ENCODE measurements at regions not wholly inside any gene's neighbourhood (a gene's known extent, or its start where the extent isn't known, plus 50 kb on each side); places are given as distances from the start of the nearest gene placed in this dataset.
"Not testable (repeated sequence)": the region's sequence is repeated elsewhere in the genome, so short reads cannot be mapped to it uniquely, and the experiment has no call there.

GRCh38 chr4:8945506-8945905 is 73.9 kb upstream of the HMX1 start:
- H3K4me1 ChIP-seq (ENCODE audit: control insufficient read depth in 1 of 2, insufficient read depth in 2 of 2, low read length in 2 of 2); BruUV-seq (replicated peaks); H3K79me2 ChIP-seq (ENCODE audit: insufficient read depth, low read length); H3K4me3 ChIP-seq (replicated peaks in 1 of 2; ENCODE audit: low read depth in 1 of 2, low read length in 2 of 2); RAD21 ChIA-PET (ENCODE audit: low non-redundant PET in 1 of 2, low total read pairs in 2 of 2, uncharacterized antibody in 2 of 2, unreplicated experiment in 2 of 2); H2AFZ ChIP-seq (ENCODE audit: low read depth, low read length, poor library complexity, severe bottlenecking); H3K9me3 ChIP-seq (ENCODE audit: control insufficient read depth in 1 of 2, insufficient read depth in 1 of 2, low read depth in 1 of 2, low read length in 2 of 2); intact Hi-C loops (cut with micrococcal nuclease); H3K36me3 ChIP-seq (ENCODE audit: control insufficient read depth in 1 of 2, insufficient read depth in 2 of 2, low read length in 2 of 2); H3K4me2 ChIP-seq (ENCODE audit: low read length); ATAC-seq; H4K20me1 ChIP-seq (ENCODE audit: insufficient read depth); H3K9me2 ChIP-seq (ENCODE audit: insufficient read depth); H3K9ac ChIP-seq (ENCODE audit: low read length); POLR2A ChIA-PET; DNase-seq (ENCODE audit: low read depth, low spot score); H3K27ac ChIP-seq (ENCODE audit: low read depth, low read length); H3K27me3 ChIP-seq (ENCODE audit: insufficient read depth, low read length); CTCF ChIA-PET: not testable (repeated sequence)
- TF ChIP-seq CTCF (IDR thresholded peaks at IDR 0.05 in 2 of 3, conservative IDR thresholded peaks at IDR 0.05 in 1 of 3; ENCODE audit: borderline replicate concordance in 1 of 3, insufficient read depth in 1 of 3, low read depth in 2 of 3, low read length in 2 of 3) = 0 out of 6 replicates have a peak, but pooled peaks of 1 of the 3 experiments have one; percentile 11

- H4K20me1 ChIP-seq (ENCODE audit: insufficient read depth); H3K27ac ChIP-seq (ENCODE audit: low read depth, low read length); BruUV-seq (replicated peaks); ATAC-seq; H3K36me3 ChIP-seq (ENCODE audit: control insufficient read depth in 1 of 2, insufficient read depth in 2 of 2, low read length in 2 of 2); H3K9ac ChIP-seq (ENCODE audit: low read length); DNase-seq (ENCODE audit: low read depth, low spot score); H3K4me2 ChIP-seq (ENCODE audit: low read length); RAD21 ChIA-PET (ENCODE audit: low non-redundant PET in 1 of 2, low total read pairs in 2 of 2, uncharacterized antibody in 2 of 2, unreplicated experiment in 2 of 2); CTCF ChIA-PET; H3K9me2 ChIP-seq (ENCODE audit: insufficient read depth); H3K79me2 ChIP-seq (ENCODE audit: insufficient read depth, low read length); H3K27me3 ChIP-seq (ENCODE audit: insufficient read depth, low read length); H3K4me1 ChIP-seq (ENCODE audit: control insufficient read depth in 1 of 2, insufficient read depth in 2 of 2, low read length in 2 of 2); H3K9me3 ChIP-seq (ENCODE audit: control insufficient read depth in 1 of 2, insufficient read depth in 1 of 2, low read depth in 1 of 2, low read length in 2 of 2); POLR2A ChIA-PET; H2AFZ ChIP-seq (ENCODE audit: low read depth, low read length, poor library complexity, severe bottlenecking); H3K4me3 ChIP-seq (replicated peaks in 1 of 2; ENCODE audit: low read depth in 1 of 2, low read length in 2 of 2): not testable (repeated sequence)
- intact Hi-C loops (cut with micrococcal nuclease) = loop anchor here (5.0 kb wide), 1 partner anchor 179 kb away; no protein-coding TSS in a partner anchor
Measured at GRCh38 chr4:8943367-8943766, 71.7 kb upstream of the HMX1 start.

GRCh38 chr4:8942088-8942487 is 70.4 kb upstream of the HMX1 start:
- H3K27ac ChIP-seq (ENCODE audit: low read depth, low read length); RAD21 ChIA-PET (ENCODE audit: low non-redundant PET in 1 of 2, low total read pairs in 2 of 2, uncharacterized antibody in 2 of 2, unreplicated experiment in 2 of 2); ATAC-seq; H3K9me3 ChIP-seq (ENCODE audit: control insufficient read depth in 1 of 2, insufficient read depth in 1 of 2, low read depth in 1 of 2, low read length in 2 of 2); DNase-seq (ENCODE audit: low read depth, low spot score); H3K4me2 ChIP-seq (ENCODE audit: low read length); H3K27me3 ChIP-seq (ENCODE audit: insufficient read depth, low read length); H2AFZ ChIP-seq (ENCODE audit: low read depth, low read length, poor library complexity, severe bottlenecking); H3K4me1 ChIP-seq (ENCODE audit: control insufficient read depth in 1 of 2, insufficient read depth in 2 of 2, low read length in 2 of 2); H4K20me1 ChIP-seq (ENCODE audit: insufficient read depth); H3K9ac ChIP-seq (ENCODE audit: low read length); H3K79me2 ChIP-seq (ENCODE audit: insufficient read depth, low read length); H3K9me2 ChIP-seq (ENCODE audit: insufficient read depth); H3K4me3 ChIP-seq (replicated peaks in 1 of 2; ENCODE audit: low read depth in 1 of 2, low read length in 2 of 2); BruUV-seq (replicated peaks); H3K36me3 ChIP-seq (ENCODE audit: control insufficient read depth in 1 of 2, insufficient read depth in 2 of 2, low read length in 2 of 2); POLR2A ChIA-PET; CTCF ChIA-PET: not testable (repeated sequence)
- intact Hi-C loops (cut with micrococcal nuclease) = loop anchor here (5.0 kb wide), 1 partner anchor 180 kb away; no protein-coding TSS in a partner anchor

- H3K9me3 ChIP-seq (ENCODE audit: control insufficient read depth in 1 of 2, insufficient read depth in 1 of 2, low read depth in 1 of 2, low read length in 2 of 2); H3K4me1 ChIP-seq (ENCODE audit: control insufficient read depth in 1 of 2, insufficient read depth in 2 of 2, low read length in 2 of 2); RAD21 ChIA-PET (ENCODE audit: low non-redundant PET in 1 of 2, low total read pairs in 2 of 2, uncharacterized antibody in 2 of 2, unreplicated experiment in 2 of 2); DNase-seq (ENCODE audit: low read depth, low spot score); POLR2A ChIA-PET; BruUV-seq (replicated peaks); H3K27ac ChIP-seq (ENCODE audit: low read depth, low read length); H3K36me3 ChIP-seq (ENCODE audit: control insufficient read depth in 1 of 2, insufficient read depth in 2 of 2, low read length in 2 of 2); H3K27me3 ChIP-seq (ENCODE audit: insufficient read depth, low read length); H3K79me2 ChIP-seq (ENCODE audit: insufficient read depth, low read length); H4K20me1 ChIP-seq (ENCODE audit: insufficient read depth); H3K4me3 ChIP-seq (replicated peaks in 1 of 2; ENCODE audit: low read depth in 1 of 2, low read length in 2 of 2); H3K9ac ChIP-seq (ENCODE audit: low read length); H3K9me2 ChIP-seq (ENCODE audit: insufficient read depth): not testable (repeated sequence)
- H2AFZ ChIP-seq (ENCODE audit: low read depth, low read length, poor library complexity, severe bottlenecking) = peak overlapping the region; percentile 80
- CTCF ChIA-PET = interaction anchor here (0.7 kb wide), 1 partner anchor 12 kb away, joined by 3 read pairs; no protein-coding TSS in a partner anchor
- H3K4me2 ChIP-seq (ENCODE audit: low read length) = peak overlapping the region; percentile 43
- peak; percentile 71 for ATAC-seq
- intact Hi-C loops (cut with micrococcal nuclease) = loop anchor here (2.0 to 5.0 kb wide), 2 partner anchors 161 to 181 kb away; no protein-coding TSS in a partner anchor
Measured at GRCh38 chr4:8941492-8941805, 69.8 kb upstream of the HMX1 start.

All from HCT116 (cell line).